PC-3 (cell line): ENCODE measurements at regions not wholly inside any gene's neighbourhood (a gene's known extent, or its start where the extent isn't known, plus 50 kb on each side); places are given as distances from the start of the nearest gene placed in this dataset.

Experiments
- EZH2 ChIP-seq: fragments of 300-600 bp; sonication (generic); IDR thresholded peaks from one replicate; pipeline ENCODE4 v1.6.1; 2017; ENCODE audit warnings: antibody characterized with exemption, mild to moderate bottlenecking, low read length; ENCODE audit not compliant: unreplicated experiment
- EZH2phosphoT487 ChIP-seq: fragments of 300-600 bp; sonication (generic); IDR thresholded peaks from 2 replicates; pipeline ENCODE4 v1.6.1; 2018; ENCODE audit warnings: mild to moderate bottlenecking, antibody characterized with exemption, low read length, borderline replicate concordance
- TF ChIP-seq, protein P1 (sequence below): fragments of 300-600 bp; sonication (generic); conservative IDR thresholded peaks from 2 replicates; pipeline ENCODE4 v1.5.1; 2017; ENCODE audit warnings: antibody characterized with exemption, low read depth, mild to moderate bottlenecking, low read length

DNA sequence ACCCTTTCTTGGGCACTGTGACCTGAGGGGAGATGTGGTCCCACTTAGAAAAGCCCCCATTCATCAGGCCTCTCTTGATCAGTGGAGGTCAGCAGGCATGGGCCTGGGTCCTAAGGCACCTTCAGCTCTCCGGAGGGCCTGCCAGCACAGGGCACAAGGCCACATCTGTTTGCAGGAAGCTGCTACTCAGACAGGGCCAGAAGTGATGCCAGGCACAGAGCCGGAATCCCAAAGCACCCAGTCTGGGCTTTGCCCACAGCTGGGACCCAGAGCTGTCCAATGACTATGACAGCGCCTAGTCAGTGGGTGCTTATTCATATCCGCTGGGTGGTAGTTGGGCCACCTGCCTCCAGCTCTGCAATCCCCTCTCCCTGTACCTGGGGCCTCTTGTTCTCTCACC lies 63.2 kb upstream of the ELN start:
- TF ChIP-seq, protein P1, sequence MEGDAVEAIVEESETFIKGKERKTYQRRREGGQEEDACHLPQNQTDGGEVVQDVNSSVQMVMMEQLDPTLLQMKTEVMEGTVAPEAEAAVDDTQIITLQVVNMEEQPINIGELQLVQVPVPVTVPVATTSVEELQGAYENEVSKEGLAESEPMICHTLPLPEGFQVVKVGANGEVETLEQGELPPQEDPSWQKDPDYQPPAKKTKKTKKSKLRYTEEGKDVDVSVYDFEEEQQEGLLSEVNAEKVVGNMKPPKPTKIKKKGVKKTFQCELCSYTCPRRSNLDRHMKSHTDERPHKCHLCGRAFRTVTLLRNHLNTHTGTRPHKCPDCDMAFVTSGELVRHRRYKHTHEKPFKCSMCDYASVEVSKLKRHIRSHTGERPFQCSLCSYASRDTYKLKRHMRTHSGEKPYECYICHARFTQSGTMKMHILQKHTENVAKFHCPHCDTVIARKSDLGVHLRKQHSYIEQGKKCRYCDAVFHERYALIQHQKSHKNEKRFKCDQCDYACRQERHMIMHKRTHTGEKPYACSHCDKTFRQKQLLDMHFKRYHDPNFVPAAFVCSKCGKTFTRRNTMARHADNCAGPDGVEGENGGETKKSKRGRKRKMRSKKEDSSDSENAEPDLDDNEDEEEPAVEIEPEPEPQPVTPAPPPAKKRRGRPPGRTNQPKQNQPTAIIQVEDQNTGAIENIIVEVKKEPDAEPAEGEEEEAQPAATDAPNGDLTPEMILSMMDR, result no peak
- no peak for TF ChIP-seq EZH2
- no peak for TF ChIP-seq EZH2phosphoT487
